Activated CD4-positive, CD25-positive, alpha-beta regulatory T cell treated with anti-CD3 and anti-CD28 coated beads, Interleukin-2, amount 50 U/mL, for 24 hours (primary cell): ENCODE measurements at regions not wholly inside any gene's neighbourhood (a gene's known extent, or its start where the extent isn't known, plus 50 kb on each side); places are given as distances from the start of the nearest gene placed in this dataset.
"Not testable (repeated sequence)": the region's sequence is repeated elsewhere in the genome, so short reads cannot be mapped to it uniquely, and the experiment has no call there.

Experiments used
- ATAC-seq, 2 donors: fragments of 150-1000 bp; cut with Tn5 transposase; one replicate each; pipeline ENCODE4 v1.10.0; 2021; ENCODE audit warnings: mild to moderate bottlenecking in 1 of 2, moderate library complexity in 1 of 2

DNA sequence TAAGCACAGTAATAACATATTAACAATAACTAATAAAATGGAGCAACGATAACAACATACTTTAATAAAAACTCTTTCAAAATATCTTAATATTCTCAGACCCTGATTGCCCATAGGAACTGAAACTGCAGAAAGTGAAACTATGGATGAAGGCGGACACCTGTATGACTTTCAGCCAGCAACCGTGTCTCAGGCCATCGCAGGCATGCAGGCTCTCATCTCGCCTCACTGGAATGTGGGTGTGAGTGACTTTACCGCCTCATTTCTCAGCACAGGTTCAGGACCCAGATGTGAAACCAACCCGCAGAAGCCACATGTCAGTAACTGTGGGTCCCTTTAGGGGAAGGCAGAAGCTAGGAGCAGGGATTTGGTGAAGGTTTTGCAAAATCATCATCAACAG lies 539.1 kb downstream of the FAM181B start:
- ATAC-seq = no peak

DNA sequence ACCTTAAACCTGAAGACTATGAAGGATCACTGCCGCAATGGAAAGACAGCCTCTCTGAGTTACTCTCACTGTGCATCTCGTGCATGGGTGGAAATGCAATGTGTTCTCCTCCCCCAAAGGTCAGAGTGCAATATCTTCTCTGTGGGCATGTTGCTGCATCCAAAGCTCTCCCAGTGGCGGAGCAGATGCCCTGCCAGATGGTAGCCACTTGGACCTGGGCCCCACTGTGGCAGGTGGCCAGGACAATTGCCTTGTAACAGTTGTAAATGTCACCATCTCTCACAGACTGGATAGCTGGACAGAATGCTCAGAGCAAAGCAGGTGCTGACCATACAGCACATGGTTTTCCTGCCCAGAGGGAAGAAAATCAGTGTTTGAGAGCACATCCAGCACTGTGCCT lies 542.0 kb downstream of the FAM181B start:
- no peak for ATAC-seq

DNA sequence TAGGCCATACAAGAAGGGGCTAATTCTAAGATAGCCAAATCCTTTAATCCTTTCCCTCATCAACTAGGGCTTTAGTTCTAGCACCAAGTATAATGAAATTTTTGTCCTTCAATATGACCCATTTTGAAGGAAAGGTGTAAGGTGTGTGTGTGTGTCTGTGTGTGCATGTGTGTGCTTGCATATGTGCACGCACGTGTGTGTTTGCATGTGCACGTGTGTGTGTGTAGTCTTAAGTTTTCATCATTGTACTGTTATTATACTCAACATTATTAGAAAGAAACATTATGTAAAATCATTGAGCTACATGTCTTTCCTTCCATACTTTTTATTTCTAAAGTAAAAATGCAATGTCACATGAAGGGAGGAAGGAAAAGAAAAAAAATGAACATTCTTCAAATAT lies 547.7 kb downstream of the FAM181B start:
- ATAC-seq = no peak

DNA sequence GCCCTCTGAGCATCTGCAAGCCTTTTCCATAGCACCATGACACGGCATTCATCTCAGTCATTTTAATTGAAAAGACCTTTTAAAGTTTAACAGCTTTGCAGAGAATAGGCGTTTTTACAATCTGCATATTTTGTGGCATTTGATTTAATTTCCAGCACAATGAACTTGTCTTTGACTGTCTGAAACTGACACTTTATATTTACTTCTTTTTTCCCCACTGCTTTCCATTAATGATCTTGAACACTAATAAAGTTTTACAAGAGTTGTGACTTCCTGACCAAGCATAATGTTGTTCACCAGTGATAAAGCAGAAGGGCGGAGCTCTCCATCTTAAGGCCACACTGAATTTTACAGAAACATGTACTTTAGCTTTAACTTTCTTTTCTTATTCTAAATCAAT lies 548.7 kb downstream of the FAM181B start:
- no peak for ATAC-seq

DNA sequence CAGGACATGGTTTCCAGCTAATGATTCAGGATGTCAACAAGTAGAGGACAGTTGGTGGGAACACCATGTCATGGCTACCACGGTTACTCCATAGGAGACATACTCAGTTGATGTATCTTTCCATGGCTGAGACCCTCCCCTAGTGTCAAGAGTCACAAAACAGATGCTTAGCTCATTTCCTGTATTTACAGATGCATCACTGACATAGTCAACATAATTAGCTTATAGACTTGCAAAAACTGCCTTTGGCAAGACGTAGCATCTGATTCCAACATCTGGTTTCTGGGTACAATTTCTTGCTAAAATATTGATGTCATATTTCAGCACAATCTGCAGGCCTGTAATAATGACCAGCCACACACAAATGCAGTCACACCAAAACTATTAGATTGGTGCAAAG lies 550.3 kb downstream of the FAM181B start:
- no peak for ATAC-seq

DNA sequence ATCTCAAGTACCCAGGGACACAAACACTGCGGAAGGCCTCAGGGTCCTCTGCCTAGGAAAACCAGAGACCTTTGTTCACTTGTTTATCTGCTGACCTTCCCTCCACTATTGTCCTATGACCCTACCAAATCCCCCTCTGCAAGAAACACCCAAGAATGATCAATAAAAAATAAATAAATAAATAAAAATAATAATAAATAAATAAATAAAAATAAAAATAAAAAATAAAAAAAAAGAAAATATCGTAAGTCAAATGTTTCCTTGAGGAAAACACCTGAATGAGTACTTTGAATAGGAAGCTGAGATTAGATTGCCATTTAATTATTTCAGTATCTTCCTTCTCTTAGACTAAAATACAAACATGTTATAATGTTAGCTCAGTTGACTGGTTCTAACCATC lies 551.0 kb downstream of the FAM181B start:
- not testable (repeated sequence) for ATAC-seq

DNA sequence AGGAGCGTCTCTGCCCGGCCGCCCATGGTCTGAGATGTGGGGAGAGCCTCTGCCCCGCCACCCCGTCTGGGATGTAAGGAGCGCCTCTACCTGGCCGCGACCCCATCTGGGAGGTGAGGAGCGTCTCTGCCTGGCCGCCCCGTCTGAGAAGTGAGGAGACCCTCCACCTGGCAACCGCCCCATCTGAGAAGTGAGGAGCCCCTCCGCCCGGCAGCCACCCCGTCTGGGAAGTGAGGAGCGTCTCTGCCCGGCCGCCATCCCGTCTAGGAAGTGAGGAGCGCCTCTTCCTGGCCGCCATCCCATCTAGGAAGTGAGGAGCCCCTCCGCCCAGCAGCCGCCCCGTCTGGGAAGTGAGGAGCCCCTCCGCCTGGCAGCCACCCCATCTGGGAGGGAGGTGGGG lies 551.9 kb downstream of the FAM181B start:
- ATAC-seq = not testable (repeated sequence)

DNA sequence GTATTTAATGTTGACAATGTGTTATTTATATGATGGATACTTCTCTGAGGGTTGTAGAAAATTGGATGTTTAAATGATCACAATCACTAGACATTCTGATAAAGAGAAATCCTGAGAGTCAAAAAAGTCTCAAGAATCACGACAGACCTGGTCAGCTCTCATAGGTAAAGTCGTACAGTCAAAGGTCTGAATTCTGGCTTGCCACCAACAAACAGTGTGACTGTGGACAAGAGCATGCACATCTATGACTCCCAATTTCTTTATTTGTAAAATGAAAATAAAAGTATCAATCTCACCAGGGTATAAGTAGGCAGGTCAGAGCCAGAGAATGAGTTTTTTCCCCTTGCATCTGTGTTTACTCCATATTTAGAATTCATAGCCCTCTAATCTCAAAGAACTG lies 556.7 kb downstream of the FAM181B start:
- no peak for ATAC-seq

DNA sequence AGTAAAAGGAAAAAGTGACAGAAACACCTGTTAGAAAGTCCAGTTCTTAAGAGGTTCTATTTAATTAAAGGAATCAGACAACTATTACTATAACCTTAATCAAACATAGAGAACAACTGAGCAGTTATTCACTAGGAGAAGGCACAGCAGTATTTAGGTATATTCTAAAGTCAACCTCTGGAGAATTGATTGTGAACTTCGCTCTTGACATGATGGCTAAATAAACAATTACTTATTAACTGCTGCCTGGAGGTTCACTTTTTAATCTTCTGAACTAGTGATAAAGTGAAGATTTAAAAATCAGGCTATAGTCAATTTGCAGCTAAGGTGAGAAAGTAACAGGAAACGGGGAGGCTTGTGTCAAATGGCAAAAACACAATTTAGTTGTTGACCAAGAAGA lies 557.3 kb downstream of the FAM181B start:
- ATAC-seq = no peak

DNA sequence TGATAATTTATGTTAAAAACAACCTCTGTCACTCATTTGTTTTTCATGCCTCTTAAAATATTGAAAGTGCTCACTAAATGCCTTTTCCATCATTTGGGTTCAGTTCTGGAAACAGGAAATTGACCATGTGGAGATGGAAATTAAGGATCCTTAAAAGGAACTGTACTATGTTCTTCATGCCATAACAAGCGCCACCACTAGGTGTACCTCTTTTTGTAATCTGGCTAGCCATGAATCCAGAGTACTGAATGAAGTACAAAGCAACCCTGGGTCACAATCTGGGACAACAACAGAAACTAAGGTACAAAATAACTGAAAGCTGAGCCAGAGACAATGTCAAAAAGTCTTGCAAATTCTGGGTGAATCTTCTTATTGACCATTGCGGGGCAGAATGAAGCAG lies 559.1 kb downstream of the FAM181B start:
- no peak for ATAC-seq

DNA sequence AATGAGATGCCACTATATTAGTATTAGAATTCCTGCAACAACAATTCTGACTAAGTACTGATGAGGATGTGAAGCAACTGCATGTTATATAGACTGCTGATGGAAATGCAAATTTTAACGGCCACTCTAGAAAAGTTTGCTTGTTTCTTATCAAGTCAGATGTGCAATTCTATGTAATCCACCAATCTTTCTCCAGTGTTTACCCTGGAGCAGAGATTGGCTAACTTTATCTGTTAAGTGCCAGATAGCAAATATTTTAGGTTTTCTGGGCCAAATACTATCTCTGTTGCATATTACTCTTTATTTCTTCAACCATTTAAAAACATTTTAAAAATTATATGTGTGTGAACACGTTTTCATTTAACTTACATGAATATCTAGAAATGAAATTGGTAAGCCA lies 586.9 kb downstream of the FAM181B start:
- ATAC-seq = no peak

DNA sequence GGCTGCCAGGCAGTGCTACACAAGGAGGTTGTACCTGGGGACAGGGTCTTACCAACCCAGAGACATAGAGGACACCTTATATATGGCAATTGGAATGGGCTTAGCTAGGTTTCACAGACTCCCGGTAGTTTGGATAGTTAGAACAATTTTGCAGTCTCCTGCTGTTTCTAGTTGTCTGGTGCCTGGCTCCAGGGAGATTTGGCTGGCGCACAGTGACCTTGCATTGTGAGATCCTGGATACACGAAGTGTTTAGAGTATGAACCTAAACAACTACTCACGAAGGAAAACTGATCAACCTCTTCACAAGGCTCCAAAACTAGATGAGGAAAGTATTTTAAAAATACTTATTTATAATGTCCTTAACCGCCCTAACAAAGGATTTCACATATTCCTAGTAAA lies 614.7 kb downstream of the FAM181B start:
- ATAC-seq = no peak

DNA sequence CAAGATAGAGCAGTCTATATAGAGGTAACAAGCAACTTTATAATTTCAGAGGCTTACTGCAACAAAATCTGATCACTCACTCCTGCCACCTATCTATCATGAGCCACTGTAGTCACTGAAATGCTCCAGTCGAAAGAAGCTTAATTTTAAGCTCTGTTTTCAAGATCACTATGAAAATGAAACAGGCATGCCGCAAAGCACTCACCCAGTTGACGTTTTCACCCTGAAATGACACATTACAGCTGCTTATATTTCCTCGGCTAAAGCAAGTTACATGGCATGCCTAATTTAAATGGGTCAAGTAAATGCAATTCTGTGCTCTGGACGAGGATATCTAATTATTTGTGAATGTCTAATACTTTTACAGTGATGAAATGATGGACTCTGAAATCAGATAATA lies 616.3 kb downstream of the FAM181B start:
- no peak for ATAC-seq

DNA sequence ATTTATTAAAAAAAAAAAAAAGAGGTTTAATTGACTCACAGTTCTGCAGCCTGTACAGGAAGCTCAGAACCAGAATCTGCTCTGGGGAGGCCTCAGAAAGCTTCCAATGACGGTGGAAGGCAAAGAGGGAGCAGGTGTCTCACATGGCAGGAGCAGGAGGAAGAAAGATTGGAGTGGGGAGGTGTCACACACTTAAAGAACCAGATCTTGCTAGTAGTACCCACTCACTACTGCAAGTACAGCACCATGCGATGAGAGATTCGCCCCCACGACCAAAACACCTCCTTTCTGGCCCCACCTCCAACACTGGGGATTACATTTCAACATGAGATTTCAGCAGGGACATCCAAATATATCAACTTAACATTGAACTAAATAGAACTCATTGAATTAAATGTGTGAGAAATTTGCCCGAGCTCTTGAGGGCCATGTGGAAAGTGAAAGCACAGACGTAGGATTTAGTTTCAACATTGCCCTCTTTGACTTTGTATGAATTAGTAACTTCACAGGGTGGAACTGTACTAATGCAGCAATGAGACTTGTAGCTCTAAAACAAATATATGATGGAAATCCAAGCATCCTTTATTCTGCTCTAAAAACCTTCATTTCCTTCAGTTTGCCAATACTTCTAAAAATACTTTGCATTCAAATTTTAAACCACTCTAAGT lies 628.2 kb downstream of the FAM181B start:
- no peak for ATAC-seq

DNA sequence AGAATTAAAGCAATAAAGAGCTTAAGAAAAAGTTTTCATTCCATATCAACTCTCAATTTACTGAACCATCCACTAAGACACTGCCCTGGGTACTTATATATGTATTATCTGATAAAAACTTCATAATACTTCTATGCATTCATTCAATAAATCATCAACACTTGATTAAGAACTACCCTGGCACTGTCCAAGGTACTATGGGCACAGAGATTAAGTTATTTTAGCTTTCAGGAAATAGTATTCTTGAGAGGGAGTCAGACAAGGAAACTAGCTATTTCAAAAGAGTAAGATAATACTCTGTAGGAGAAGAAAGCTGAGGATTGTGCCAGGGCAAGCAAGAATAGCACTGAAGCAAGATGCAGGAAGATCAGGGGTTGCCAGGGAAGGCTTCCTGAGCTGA lies 640.8 kb downstream of the FAM181B start:
- no peak for ATAC-seq

DNA sequence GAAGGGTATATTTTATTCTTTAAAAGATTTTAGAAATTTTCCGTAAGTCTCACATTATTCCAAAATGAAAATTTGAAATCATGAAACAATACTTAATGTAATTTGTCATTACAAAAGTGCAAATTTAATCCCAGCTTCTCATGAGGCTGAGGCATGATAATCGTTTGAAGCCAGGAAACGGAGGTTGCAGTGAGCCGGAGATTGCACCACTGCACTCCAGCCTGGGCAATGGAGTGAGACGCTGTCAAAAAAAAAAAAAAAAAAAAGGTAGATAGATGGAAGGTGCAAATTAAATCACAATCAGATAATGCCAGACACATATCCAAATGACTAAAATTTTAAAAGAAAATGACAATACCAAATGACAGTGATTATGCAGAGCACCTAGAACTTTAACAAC lies 644.2 kb downstream of the FAM181B start:
- ATAC-seq = no peak

DNA sequence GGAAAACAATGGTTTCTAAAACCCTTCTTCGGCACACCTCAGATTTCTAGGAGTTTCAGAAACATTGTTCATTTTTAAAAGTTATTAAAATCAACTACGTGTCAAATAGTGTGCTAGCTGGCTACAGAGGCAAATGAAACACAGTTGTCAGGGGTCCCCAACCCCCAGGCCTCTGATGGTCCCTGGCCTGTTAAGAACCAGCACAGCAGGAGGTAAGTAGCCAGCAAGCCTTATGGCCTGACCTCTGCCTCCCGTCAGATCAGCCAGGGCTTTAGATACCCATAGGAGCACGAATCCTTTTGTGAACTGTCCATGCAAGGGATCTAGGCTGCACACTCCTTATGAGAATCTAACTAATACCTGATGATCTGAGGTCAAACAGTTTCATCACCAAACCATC lies 648.2 kb downstream of the FAM181B start:
- no peak for ATAC-seq

DNA sequence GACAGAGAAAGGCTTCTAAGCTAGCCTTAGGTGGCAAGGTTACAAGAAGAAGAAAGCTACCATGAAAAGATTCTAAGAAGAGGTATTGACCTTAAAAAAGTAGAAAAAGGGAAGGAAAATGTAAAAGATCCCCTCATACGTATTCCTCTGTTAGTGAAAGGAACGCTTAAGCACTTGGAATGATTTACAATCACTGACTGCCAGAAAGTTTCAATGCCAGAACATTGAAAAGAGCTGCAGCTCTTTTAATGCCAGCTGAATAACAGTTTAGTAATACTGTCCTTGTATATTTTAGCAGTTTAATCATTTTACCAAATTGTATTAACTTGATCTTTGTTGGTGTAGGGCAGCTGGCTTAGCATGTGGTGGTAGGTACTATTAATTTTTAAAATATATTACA lies 650.7 kb downstream of the FAM181B start:
- ATAC-seq = no peak

DNA sequence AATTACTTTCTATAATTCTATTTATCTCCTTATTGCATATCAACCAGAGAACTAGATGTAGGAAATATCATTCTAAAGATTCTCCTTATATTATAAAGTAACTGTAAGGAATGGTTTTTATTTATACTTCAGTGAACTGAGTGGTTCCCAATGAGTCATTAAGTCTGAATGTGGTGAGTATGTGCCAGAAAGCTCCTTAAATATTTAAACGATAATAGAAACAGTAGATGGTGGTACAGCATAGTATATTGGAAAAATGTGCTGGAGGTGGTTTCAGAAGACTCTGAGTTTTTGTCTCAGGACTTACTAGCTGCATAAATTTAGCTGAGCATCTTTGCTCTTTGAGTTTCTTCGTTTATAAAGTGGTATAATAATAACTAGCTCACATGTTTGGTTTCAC lies 653.5 kb downstream of the FAM181B start:
- no peak for ATAC-seq

DNA sequence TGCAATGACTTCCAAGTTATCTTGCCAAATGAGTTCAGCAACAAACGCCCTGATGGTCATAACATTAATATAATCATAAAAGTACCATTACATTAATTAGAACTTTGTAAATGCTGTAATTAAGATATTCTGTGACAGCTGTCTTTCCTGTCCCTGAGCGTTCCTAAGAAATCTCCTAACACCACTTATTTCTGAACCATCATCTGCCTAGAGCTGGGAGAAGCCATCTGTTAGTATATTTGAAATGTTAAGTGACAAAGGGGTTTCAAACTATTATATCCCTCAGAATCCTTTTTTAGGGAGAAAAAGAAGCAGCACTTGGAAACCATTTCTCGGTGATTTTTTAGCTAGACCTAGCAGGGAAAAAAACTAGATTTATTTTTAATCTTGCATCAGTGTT lies 657.5 kb downstream of the FAM181B start:
- no peak for ATAC-seq

DNA sequence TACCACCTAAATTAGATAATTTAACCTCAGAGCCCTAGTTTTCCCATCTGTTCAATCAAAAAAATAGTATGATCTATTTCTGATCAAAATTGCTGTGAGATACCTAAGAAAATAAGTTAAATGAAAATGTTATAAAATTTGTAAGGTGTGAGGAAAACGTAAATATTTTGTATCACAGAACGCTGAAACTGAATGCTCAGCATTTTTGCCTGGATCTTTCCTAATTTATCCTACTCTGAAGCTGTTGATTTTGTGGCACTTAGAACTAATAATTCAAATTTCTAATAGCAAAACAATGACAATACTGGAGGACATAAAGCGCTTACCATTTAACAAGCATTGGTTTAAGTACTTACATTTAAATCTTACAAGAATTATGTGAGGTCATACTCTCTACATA lies 674.2 kb downstream of the FAM181B start:
- ATAC-seq = no peak

DNA sequence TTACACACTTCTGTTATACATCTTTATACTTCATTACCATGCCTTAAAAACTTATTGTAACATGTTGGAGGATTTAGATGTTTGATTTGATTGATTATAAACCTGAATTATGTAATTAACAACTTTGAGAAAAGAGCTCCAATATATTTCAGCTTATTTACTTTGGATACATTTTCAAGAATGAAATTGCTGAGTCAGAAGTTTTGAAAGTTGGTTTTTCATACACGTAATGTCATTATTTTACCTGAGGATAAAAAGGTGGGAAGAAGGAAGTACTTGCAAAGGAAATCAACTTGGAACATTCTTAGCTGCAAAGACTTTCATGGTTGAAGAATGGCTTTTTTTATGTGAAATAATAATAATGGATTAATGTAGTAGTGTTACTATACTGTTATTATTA lies 677.2 kb downstream of the FAM181B start:
- ATAC-seq = no peak

DNA sequence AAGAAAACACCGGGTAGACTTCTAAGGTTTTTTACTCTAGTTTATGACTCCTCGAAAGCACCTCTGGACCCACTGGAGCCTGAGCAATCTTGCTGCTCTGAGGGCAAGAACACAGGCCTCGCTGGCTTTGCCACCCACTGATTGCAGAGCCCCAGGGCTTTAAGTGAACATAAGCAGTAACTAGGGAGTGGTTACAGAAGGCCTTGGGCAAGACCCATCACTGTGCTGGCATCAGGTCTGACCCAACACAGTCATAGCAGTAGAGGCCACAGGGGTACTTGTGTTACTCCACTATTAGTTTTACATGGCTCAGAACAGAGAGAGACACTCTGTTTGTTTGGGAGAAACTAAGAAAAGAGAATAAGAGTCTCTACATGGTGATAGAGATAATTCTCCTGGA lies 684.5 kb downstream of the FAM181B start:
- no peak for ATAC-seq

DNA sequence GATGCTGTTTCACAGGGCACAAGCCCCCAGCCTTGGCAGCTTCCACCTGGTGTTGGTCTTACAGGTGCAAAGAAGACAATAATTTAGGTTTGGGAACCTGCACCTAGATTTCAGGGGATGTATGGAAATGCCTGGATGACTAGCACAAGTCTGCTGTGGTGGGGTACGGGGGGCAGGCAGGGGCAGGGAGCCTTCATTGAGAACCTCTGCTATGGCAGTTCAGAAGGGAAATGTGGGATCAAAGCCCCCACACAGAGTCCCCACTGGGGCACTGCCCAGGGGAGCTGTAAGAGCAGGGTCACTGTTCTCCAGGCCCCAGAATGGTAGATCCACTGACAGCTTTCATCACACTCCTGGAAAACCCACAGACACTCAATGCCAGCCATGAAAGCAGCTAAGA lies 686.5 kb downstream of the FAM181B start:
- no peak for ATAC-seq

DNA sequence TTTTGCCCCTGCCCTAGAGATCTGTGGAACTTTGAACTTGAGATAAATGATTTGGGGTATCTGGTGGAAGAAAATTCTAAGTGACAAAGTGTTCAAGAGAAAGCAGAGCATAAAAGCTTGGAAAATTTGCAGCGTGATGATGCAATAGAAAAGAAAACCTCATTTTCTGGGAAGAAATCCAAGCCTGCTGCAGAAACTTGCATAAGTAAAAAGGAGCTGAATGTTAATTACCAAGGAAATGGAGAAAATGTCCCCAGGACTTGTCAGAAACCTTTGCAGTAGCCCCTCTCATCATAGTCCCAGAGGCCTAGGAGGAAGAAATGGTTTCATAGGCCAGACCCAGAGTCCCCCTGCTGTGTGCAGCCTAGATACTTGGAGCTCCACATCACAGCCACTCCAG lies 686.9 kb downstream of the FAM181B start:
- no peak for ATAC-seq
